HL-60 (cell line): ENCODE measurements at regions not wholly inside any gene's neighbourhood (a gene's known extent, or its start where the extent isn't known, plus 50 kb on each side); places are given as distances from the start of the nearest gene placed in this dataset.
A peak's percentile ranks its signal among the peaks of the same experiment; 100 is the strongest.

Experiments used
- DNase-seq, 2 experiments: peaks; one replicate each; pipeline ENCODE4 v3.0.0-alpha.2; 2010 to 2020; ENCODE audit warnings: low read depth in 1 of 2, low spot score in 1 of 2
- H3K27ac ChIP-seq: fragments of 250-450 bp; sonication (Bioruptor Pico); replicated peaks from 2 replicates; pipeline ENCODE4 v1.5.1; 2020; ENCODE audit warnings: mild to moderate bottlenecking, moderate library complexity
- H3K27me3 ChIP-seq: fragments of 250-450 bp; sonication (Bioruptor Pico); 2 replicates; pipeline ENCODE4 v1.5.1; 2021; ENCODE audit warnings: mild to moderate bottlenecking, moderate library complexity; ENCODE audit not compliant: insufficient read depth, poor library complexity, severe bottlenecking
- H3K4me3 ChIP-seq: replicated peaks from 2 replicates; pipeline ENCODE4 v1.5.1; 2011; ENCODE audit warnings: mild to moderate bottlenecking, control low read depth, low read length; ENCODE audit not compliant: insufficient read depth
- CTCF ChIP-seq: IDR thresholded peaks from one replicate; pipeline ENCODE4 v1.5.1; 2011; ENCODE audit warnings: low read length, control low read depth, inconsistent platforms; ENCODE audit not compliant: insufficient read depth
- GABPA ChIP-seq: IDR thresholded peaks from 2 replicates; pipeline ENCODE4 v1.6.1; 2012; ENCODE audit warnings: low read depth
- POLR2AphosphoS5 ChIP-seq: IDR thresholded peaks from 2 replicates; pipeline ENCODE4 v1.6.1; 2012; ENCODE audit warnings: low read depth
- REST ChIP-seq: IDR thresholded peaks from 2 replicates; pipeline ENCODE4 v1.6.1; 2012; ENCODE audit warnings: low read depth; ENCODE audit not compliant: insufficient replicate concordance
- SPI1 ChIP-seq: IDR thresholded peaks from 2 replicates; pipeline ENCODE4 v1.6.1; 2012; ENCODE audit warnings: low read depth, mild to moderate bottlenecking, borderline replicate concordance

- DNase-seq, result no peak
- Histone ChIP-seq H3K27me3 (no peaks in the 10 kb centered on the region), H3K27ac (no peak overlapping the region), H3K4me3 (no peak overlapping the region)
- TF ChIP-seq REST (no peak), SPI1 (no peak), CTCF (no peak), GABPA (no peak), POLR2AphosphoS5 (no peak)
These were observed 644.9 kb upstream of the NCAM2 start for GRCh38 chr21:20353351-20353750.

- TF ChIP-seq POLR2AphosphoS5, result no peak
- no peak for TF ChIP-seq CTCF
- TF ChIP-seq GABPA, result no peak
- no peak for TF ChIP-seq REST
- no peak for TF ChIP-seq SPI1
- no peak overlapping the region for H3K27ac ChIP-seq
These were observed 625.2 kb upstream of the NCAM2 start for GRCh38 chr21:20373031-20373430.

GRCh38 chr21:20377250-20377649, 621.0 kb upstream of the NCAM2 start:
- DNase-seq, result peak; percentile 7 to 83
- Histone ChIP-seq H3K27me3 (no peaks in the 10 kb centered on the region), H3K4me3 (no peak overlapping the region), H3K27ac (no peak overlapping the region)
- TF ChIP-seq REST, result no peak
- TF ChIP-seq SPI1, result peak; percentile 87

More at GRCh38 chr21:20373031-20373430, 625.2 kb upstream of the NCAM2 start:
- Histone ChIP-seq H3K4me3 (no peak overlapping the region), H3K27me3 (no peaks in the 10 kb centered on the region)
- DNase-seq, result no peak

- TF ChIP-seq GABPA, result no peak
- TF ChIP-seq CTCF, result no peak
- no peak for TF ChIP-seq POLR2AphosphoS5
- TF ChIP-seq REST, result no peak
- no peak for TF ChIP-seq SPI1
- Histone ChIP-seq H3K4me3 (no peak overlapping the region), H3K27ac (no peak overlapping the region), H3K27me3 (no peaks in the 10 kb centered on the region)
- DNase-seq, result no peak
These were observed 609.8 kb upstream of the NCAM2 start for GRCh38 chr21:20388400-20388799.
